ENCODE measurements at regions not wholly inside any gene's neighbourhood (a gene's known extent, or its start where the extent isn't known, plus 50 kb on each side); places are given as distances from the start of the nearest gene placed in this dataset.

GRCh38 chr5:136420168-136420898 lies 55.0 kb upstream of the TRPC7 start:
- TF ChIP-seq, protein P1, sequence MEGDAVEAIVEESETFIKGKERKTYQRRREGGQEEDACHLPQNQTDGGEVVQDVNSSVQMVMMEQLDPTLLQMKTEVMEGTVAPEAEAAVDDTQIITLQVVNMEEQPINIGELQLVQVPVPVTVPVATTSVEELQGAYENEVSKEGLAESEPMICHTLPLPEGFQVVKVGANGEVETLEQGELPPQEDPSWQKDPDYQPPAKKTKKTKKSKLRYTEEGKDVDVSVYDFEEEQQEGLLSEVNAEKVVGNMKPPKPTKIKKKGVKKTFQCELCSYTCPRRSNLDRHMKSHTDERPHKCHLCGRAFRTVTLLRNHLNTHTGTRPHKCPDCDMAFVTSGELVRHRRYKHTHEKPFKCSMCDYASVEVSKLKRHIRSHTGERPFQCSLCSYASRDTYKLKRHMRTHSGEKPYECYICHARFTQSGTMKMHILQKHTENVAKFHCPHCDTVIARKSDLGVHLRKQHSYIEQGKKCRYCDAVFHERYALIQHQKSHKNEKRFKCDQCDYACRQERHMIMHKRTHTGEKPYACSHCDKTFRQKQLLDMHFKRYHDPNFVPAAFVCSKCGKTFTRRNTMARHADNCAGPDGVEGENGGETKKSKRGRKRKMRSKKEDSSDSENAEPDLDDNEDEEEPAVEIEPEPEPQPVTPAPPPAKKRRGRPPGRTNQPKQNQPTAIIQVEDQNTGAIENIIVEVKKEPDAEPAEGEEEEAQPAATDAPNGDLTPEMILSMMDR (IDR thresholded peaks at IDR 0.05) = no peak
- TF ChIP-seq POLR2A (IDR thresholded peaks at IDR 0.05) (no peak), POLR2AphosphoS5 (IDR thresholded peaks at IDR 0.05) (no peak)
